Lower leg skin (tissue), 4 donors: ENCODE measurements at regions not wholly inside any gene's neighbourhood (a gene's known extent, or its start where the extent isn't known, plus 50 kb on each side); places are given as distances from the start of the nearest gene placed in this dataset.
"Not testable (repeated sequence)": the region's sequence is repeated elsewhere in the genome, so short reads cannot be mapped to it uniquely, and the experiment has no call there.

Experiments used
- DNase-seq, 2 donors: peaks; one replicate each; pipeline ENCODE4 v3.0.0-alpha.2; 2019; ENCODE audit warnings: low spot score in 2 of 2
- H3K4me3 ChIP-seq: fragments of 200-600 bp; sonication (generic); 2 replicates; pipeline ENCODE4 v1.5.1; 2017; ENCODE audit warnings: mild to moderate bottlenecking, low read depth; ENCODE audit not compliant: poor library complexity, severe bottlenecking
- CTCF ChIP-seq, 3 donors: fragments of 450-650 bp; IDR thresholded peaks; one replicate each; pipeline ENCODE4 v1.5.1; 2016; ENCODE audit warnings: antibody characterized with exemption in 3 of 3, mild to moderate bottlenecking in 3 of 3, moderate library complexity in 2 of 3
- POLR2A ChIP-seq, 2 donors: fragments of 450-650 bp; IDR thresholded peaks; one replicate each; pipeline ENCODE4 v1.6.1; 2016 to 2017; ENCODE audit warnings: antibody characterized with exemption in 2 of 2, mild to moderate bottlenecking in 1 of 2, moderate library complexity in 1 of 2
- WGBS, 2 donors: methylation state at CpG; one replicate each; pipeline ENCODE4 v1.1.5; 2018; 5-methylcytosine and 5-hydroxymethylcytosine counted together
- intact Hi-C: fragments of 100-400 bp; cut with DNase I; formaldehyde crosslinking; loops from one replicate; pipeline ENCODE4 v1.15.0; 2023; ENCODE audit warnings: low total_unique reads

- WGBS, 2 donors = 85 to 86% methylated on average over 2 of the region's 2 CpGs
- TF ChIP-seq CTCF (IDR thresholded peaks at IDR 0.05) = no peak
- TF ChIP-seq POLR2A (IDR thresholded peaks at IDR 0.05) = no peak
- intact Hi-C loops = no loop called here
- DNase-seq = no peak
- H3K4me3 ChIP-seq = no peak overlapping the region
These were observed 54.4 kb upstream of the BMP4 start for GRCh38 chr14:54010981-54011380.

GRCh38 chr14:54023027-54023426, 66.4 kb upstream of the BMP4 start:
- intact Hi-C loops = no loop called here
- no peak overlapping the region for H3K4me3 ChIP-seq
- no peak for DNase-seq
- TF ChIP-seq CTCF (IDR thresholded peaks at IDR 0.05) (no peak), POLR2A (IDR thresholded peaks at IDR 0.05) (no peak)
- 75 to 86% methylated on average over 2 of the region's 2 CpGs for WGBS, 2 donors

- no peak overlapping the region for H3K4me3 ChIP-seq
- TF ChIP-seq POLR2A (IDR thresholded peaks at IDR 0.05) = no peak
- TF ChIP-seq CTCF (IDR thresholded peaks at IDR 0.05) = no peak
- WGBS, 2 donors = 81 to 87% methylated on average over 1 of the region's 1 CpG
- intact Hi-C loops = no loop called here
- DNase-seq = no peak
These were observed 69.0 kb upstream of the BMP4 start for GRCh38 chr14:54025661-54026060.

GRCh38 chr14:54026671-54027070, 70.0 kb upstream of the BMP4 start:
- WGBS, 2 donors = 89 to 92% methylated on average over 2 of the region's 2 CpGs
- intact Hi-C loops = no loop called here

GRCh38 chr14:54030996-54031395, 74.4 kb upstream of the BMP4 start:
- intact Hi-C loops, H3K4me3 ChIP-seq, DNase-seq: not testable (repeated sequence)
- 74 to 94% methylated on average over 1 of the region's 1 CpG for WGBS, 2 donors

More at GRCh38 chr14:54026671-54027070, 70.0 kb upstream of the BMP4 start:
- TF ChIP-seq CTCF (IDR thresholded peaks at IDR 0.05) = no peak
- no peak for TF ChIP-seq POLR2A (IDR thresholded peaks at IDR 0.05)
- DNase-seq = no peak
- no peak overlapping the region for H3K4me3 ChIP-seq

GRCh38 chr14:54033285-54033684, 76.7 kb upstream of the BMP4 start:
- H3K4me3 ChIP-seq, intact Hi-C loops, DNase-seq: not testable (repeated sequence)
- 88 to 96% methylated on average over 7 of the region's 7 CpGs for WGBS, 2 donors

- intact Hi-C loops = no loop called here
These were observed 82.1 kb upstream of the BMP4 start for GRCh38 chr14:54038724-54039123.

More at GRCh38 chr14:54038724-54039123, 82.1 kb upstream of the BMP4 start:
- TF ChIP-seq CTCF (IDR thresholded peaks at IDR 0.05) (no peak), POLR2A (IDR thresholded peaks at IDR 0.05) (no peak)
- 90 to 100% methylated on average over 1 of the region's 1 CpG for WGBS, 2 donors
- H3K4me3 ChIP-seq = no peak overlapping the region
- DNase-seq = no peak
